Naive thymus-derived CD4-positive, alpha-beta T cell (primary cell): ENCODE measurements at regions not wholly inside any gene's neighbourhood (a gene's known extent, or its start where the extent isn't known, plus 50 kb on each side); places are given as distances from the start of the nearest gene placed in this dataset.

Source experiments
- ATAC-seq: fragments of 150-1000 bp; cut with Tn5 transposase; 2 replicates; pipeline ENCODE4 v1.10.0; 2021; ENCODE audit warnings: mild to moderate bottlenecking, moderate library complexity
- CTCF ChIA-PET: fragments of 350-600 bp; sonication (Branson Sonifier 250); formaldehyde crosslinking; loops from one replicate; lab custom pipeline; 2021; ENCODE audit warnings: antibody characterized with exemption; lab: Charles Lee
- POLR2A ChIA-PET: fragments of 350-600 bp; sonication (Branson Sonifier 250); formaldehyde crosslinking; loops from one replicate; lab custom pipeline; 2021; ENCODE audit warnings: antibody characterized with exemption, inconsistent platforms; lab: Charles Lee
- DNase-seq, 9 donors: peaks; one replicate each; pipeline versions ENCODE4 v3.0.0 to v3.0.0-alpha.2; 2020 to 2022; ENCODE audit warnings: mixed read lengths in 1 of 9
- H3K27ac ChIP-seq: one replicate; pipeline ENCODE4 v1.7.0; 2013; ENCODE audit warnings: mild to moderate bottlenecking, low read depth, low read length, moderate library complexity
- H3K27me3 ChIP-seq, 2 donors: one replicate each; pipeline ENCODE4 v1.7.0; 2013; ENCODE audit warnings: low read length in 2 of 2, mild to moderate bottlenecking in 2 of 2, moderate library complexity in 2 of 2; ENCODE audit not compliant: control insufficient read depth in 2 of 2, insufficient read depth in 2 of 2
- H3K36me3 ChIP-seq, 3 experiments: 1 replicate in 2 of 3; 2 replicates in 1 of 3; pipeline ENCODE4 v1.7.0; 2013; ENCODE audit warnings: low read length in 3 of 3, mild to moderate bottlenecking in 3 of 3, moderate library complexity in 1 of 3; ENCODE audit not compliant: insufficient read depth in 3 of 3, control insufficient read depth in 2 of 3
- H3K4me1 ChIP-seq, 2 donors: one replicate each; pipeline ENCODE4 v1.7.0; 2013; ENCODE audit warnings: low read length in 2 of 2, mild to moderate bottlenecking in 2 of 2, moderate library complexity in 1 of 2; ENCODE audit not compliant: control insufficient read depth in 2 of 2, insufficient read depth in 2 of 2
- H3K4me3 ChIP-seq: 2 replicates; pipeline ENCODE4 v1.7.0; 2013; ENCODE audit warnings: mild to moderate bottlenecking, low read length
- H3K9me3 ChIP-seq, 3 experiments: 1 replicate in 2 of 3; 2 replicates in 1 of 3; pipeline ENCODE4 v1.7.0; 2013; ENCODE audit warnings: low read length in 3 of 3; ENCODE audit not compliant: control insufficient read depth in 2 of 3
- H3K27ac Mint-ChIP-seq, 9 donors: one replicate each; pipeline ENCODE4 v1.8.0; 2020 to 2022; ENCODE audit warnings: mixed read lengths in 9 of 9, mild to moderate bottlenecking in 8 of 9, moderate library complexity in 5 of 9, inconsistent platforms in 2 of 9
- H3K27me3 Mint-ChIP-seq, 5 donors: one replicate each; pipeline ENCODE4 v1.8.0; 2021 to 2022; ENCODE audit warnings: mixed read lengths in 5 of 5, mild to moderate bottlenecking in 1 of 5
- H3K36me3 Mint-ChIP-seq, 5 donors: one replicate each; pipeline ENCODE4 v1.8.0; 2020 to 2022; ENCODE audit warnings: mixed read lengths in 5 of 5, mild to moderate bottlenecking in 3 of 5, inconsistent platforms in 1 of 5
- H3K4me1 Mint-ChIP-seq, 7 donors: one replicate each; pipeline ENCODE4 v1.8.0; 2020 to 2022; ENCODE audit warnings: mixed read lengths in 7 of 7, mild to moderate bottlenecking in 3 of 7, inconsistent platforms in 1 of 7
- H3K4me3 Mint-ChIP-seq, 10 donors: one replicate each; pipeline ENCODE4 v1.8.0; 2020 to 2022; ENCODE audit warnings: mild to moderate bottlenecking in 10 of 10, mixed read lengths in 10 of 10, moderate library complexity in 6 of 10, inconsistent platforms in 2 of 10
- H3K9me3 Mint-ChIP-seq, 11 donors: one replicate each; pipeline ENCODE4 v1.8.0; 2020 to 2022; ENCODE audit warnings: mixed read lengths in 11 of 11, mild to moderate bottlenecking in 4 of 11, inconsistent platforms in 1 of 11, moderate library complexity in 1 of 11
- intact Hi-C, 2 donors: fragments of 100-400 bp; cut with micrococcal nuclease; formaldehyde crosslinking; loops; one replicate each; pipeline ENCODE4 v1.15.1; 2023

GRCh38 chr15:87154761-87155160 lies 1075.1 kb downstream of the AGBL1 start:
- Histone ChIP-seq H3K9me3 (no peaks in the 10 kb centered on the region), H3K36me3 (no peaks in the 10 kb centered on the region), H3K27me3 (no peaks in the 10 kb centered on the region), H3K4me3 (no peak overlapping the region), H3K27ac (no peak overlapping the region), H3K4me1 (no peaks in the 10 kb centered on the region)
- DNase-seq (no peak), ATAC-seq (no peak)
- intact Hi-C loops: no loop called here
- Mint-ChIP-seq H3K9me3 (peaks cover 0 to 22% (median 8%) of the 10 kb centered on the region in 11 donors), H3K27ac (no peak overlapping the region), H3K4me1 (no peaks in the 10 kb centered on the region), H3K36me3 (no peaks in the 10 kb centered on the region), H3K4me3 (no peak overlapping the region), H3K27me3 (peaks cover 0 to 19% (median 10%) of the 10 kb centered on the region in 5 donors)
- ChIA-PET CTCF (no interaction called here), POLR2A (no interaction called here)

- no peak overlapping the region for H3K27ac Mint-ChIP-seq
- no peak overlapping the region for H3K4me3 Mint-ChIP-seq
- Histone ChIP-seq H3K27ac (no peak overlapping the region), H3K27me3 (peaks cover 0 to 4% of the 10 kb centered on the region in 2 donors), H3K4me1 (no peaks in the 10 kb centered on the region), H3K4me3 (no peak overlapping the region), H3K36me3 (no peaks in the 10 kb centered on the region), H3K9me3 (no peaks in the 10 kb centered on the region)
- intact Hi-C loops: no loop called here
- peaks cover 0 to 17% (median 1%) of the 10 kb centered on the region in 5 donors for H3K27me3 Mint-ChIP-seq
- ATAC-seq (no peak), DNase-seq (no peak)
- POLR2A ChIA-PET: no interaction called here
- CTCF ChIA-PET: no interaction called here
- no peaks in the 10 kb centered on the region for H3K36me3 Mint-ChIP-seq
- peaks cover 0 to 12% (median 7%) of the 10 kb centered on the region in 11 donors for H3K9me3 Mint-ChIP-seq
- H3K4me1 Mint-ChIP-seq: no peaks in the 10 kb centered on the region
Observed at GRCh38 chr15:87151202-87151748, 1071.6 kb downstream of the AGBL1 start.

GRCh38 chr15:87145696-87146095 lies 1066.0 kb downstream of the AGBL1 start:
- ATAC-seq: no peak
- Mint-ChIP-seq H3K27ac (no peak overlapping the region), H3K36me3 (no peaks in the 10 kb centered on the region), H3K27me3 (peaks cover 0 to 40% (median 10%) of the 10 kb centered on the region in 5 donors), H3K4me3 (no peak overlapping the region), H3K4me1 (no peaks in the 10 kb centered on the region), H3K9me3 (peaks cover 0 to 39% (median 11%) of the 10 kb centered on the region in 11 donors)
- Histone ChIP-seq H3K4me3 (no peak overlapping the region), H3K36me3 (no peaks in the 10 kb centered on the region), H3K9me3 (peaks cover 0 to 13% (median 0%) of the 10 kb centered on the region in 3 experiments), H3K27me3 (peaks cover 0 to 4% of the 10 kb centered on the region in 2 donors), H3K27ac (no peak overlapping the region), H3K4me1 (no peaks in the 10 kb centered on the region)
- no peak for DNase-seq
- ChIA-PET CTCF (no interaction called here), POLR2A (no interaction called here)
- intact Hi-C loops: no loop called here

GRCh38 chr15:87144775-87145174 lies 1065.1 kb downstream of the AGBL1 start:
- Mint-ChIP-seq H3K4me3 (no peak overlapping the region), H3K36me3 (no peaks in the 10 kb centered on the region), H3K27ac (no peak overlapping the region), H3K27me3 (peaks cover 0 to 44% (median 12%) of the 10 kb centered on the region in 5 donors), H3K9me3 (peaks cover 0 to 43% (median 12%) of the 10 kb centered on the region in 11 donors), H3K4me1 (no peaks in the 10 kb centered on the region)
- peaks cover 0 to 4% of the 10 kb centered on the region in 2 donors for H3K27me3 ChIP-seq
- no peak overlapping the region for H3K4me3 ChIP-seq
- DNase-seq (no peak), ATAC-seq (no peak)
- peaks cover 0 to 13% (median 0%) of the 10 kb centered on the region in 3 experiments for H3K9me3 ChIP-seq
- ChIA-PET POLR2A (no interaction called here), CTCF (no interaction called here)
- no peak overlapping the region for H3K27ac ChIP-seq
- intact Hi-C loops: no loop called here
- H3K36me3 ChIP-seq: no peaks in the 10 kb centered on the region
- H3K4me1 ChIP-seq: no peaks in the 10 kb centered on the region

- Histone ChIP-seq H3K27me3 (no peaks in the 10 kb centered on the region), H3K4me1 (no peaks in the 10 kb centered on the region), H3K36me3 (no peaks in the 10 kb centered on the region), H3K27ac (no peak overlapping the region), H3K9me3 (peaks cover 0 to 13% (median 0%) of the 10 kb centered on the region in 3 experiments), H3K4me3 (no peak overlapping the region)
- H3K9me3 Mint-ChIP-seq: peaks cover 0 to 48% (median 9%) of the 10 kb centered on the region in 11 donors
- POLR2A ChIA-PET: no interaction called here
- peaks cover 0 to 58% (median 16%) of the 10 kb centered on the region in 5 donors for H3K27me3 Mint-ChIP-seq
- no peak for ATAC-seq
- DNase-seq: no peak
- no peaks in the 10 kb centered on the region for H3K36me3 Mint-ChIP-seq
- CTCF ChIA-PET: no interaction called here
- intact Hi-C loops: no loop called here
- H3K4me1 Mint-ChIP-seq: no peaks in the 10 kb centered on the region
- H3K27ac Mint-ChIP-seq: no peak overlapping the region
- H3K4me3 Mint-ChIP-seq: no peak overlapping the region
Observed at GRCh38 chr15:87142096-87142495, 1062.4 kb downstream of the AGBL1 start.

- no peaks in the 10 kb centered on the region for H3K4me1 ChIP-seq
- H3K36me3 ChIP-seq: no peaks in the 10 kb centered on the region
- no peak for ATAC-seq
- POLR2A ChIA-PET: no interaction called here
- no peaks in the 10 kb centered on the region for H3K27me3 ChIP-seq
- Mint-ChIP-seq H3K4me1 (no peaks in the 10 kb centered on the region), H3K27ac (no peak overlapping the region), H3K9me3 (peaks cover 0 to 7% (median 4%) of the 10 kb centered on the region in 11 donors), H3K27me3 (peaks cover 0 to 44% (median 19%) of the 10 kb centered on the region in 5 donors), H3K36me3 (no peaks in the 10 kb centered on the region), H3K4me3 (no peak overlapping the region)
- intact Hi-C loops: no loop called here
- H3K9me3 ChIP-seq: no peaks in the 10 kb centered on the region
- H3K4me3 ChIP-seq: no peak overlapping the region
- CTCF ChIA-PET: no interaction called here
- no peak overlapping the region for H3K27ac ChIP-seq
- DNase-seq: no peak
Observed at GRCh38 chr15:87135109-87135508, 1055.4 kb downstream of the AGBL1 start.

GRCh38 chr15:87133704-87134103 lies 1054.0 kb downstream of the AGBL1 start:
- intact Hi-C loops: no loop called here
- H3K9me3 ChIP-seq: no peaks in the 10 kb centered on the region
- ChIA-PET POLR2A (no interaction called here), CTCF (no interaction called here)
- H3K27me3 ChIP-seq: no peaks in the 10 kb centered on the region
- ATAC-seq (no peak), DNase-seq (no peak)
- Mint-ChIP-seq H3K36me3 (no peaks in the 10 kb centered on the region), H3K9me3 (peaks cover 0 to 7% (median 2%) of the 10 kb centered on the region in 11 donors), H3K27ac (no peak overlapping the region), H3K4me1 (no peaks in the 10 kb centered on the region), H3K27me3 (peaks cover 0 to 33% (median 18%) of the 10 kb centered on the region in 5 donors), H3K4me3 (no peak overlapping the region)
- no peaks in the 10 kb centered on the region for H3K36me3 ChIP-seq
- H3K27ac ChIP-seq: no peak overlapping the region
- no peak overlapping the region for H3K4me3 ChIP-seq
- no peaks in the 10 kb centered on the region for H3K4me1 ChIP-seq
